Neuron (in vitro differentiated cells): ENCODE measurements at regions not wholly inside any gene's neighbourhood (a gene's known extent, or its start where the extent isn't known, plus 50 kb on each side); places are given as distances from the start of the nearest gene placed in this dataset.
"Not testable (repeated sequence)": the region's sequence is repeated elsewhere in the genome, so short reads cannot be mapped to it uniquely, and the experiment has no call there.

ENCODE experiments used
- H2AFZ ChIP-seq: one replicate; pipeline ENCODE4 v1.6.1; 2013; ENCODE audit warnings: low read depth, mild to moderate bottlenecking, inconsistent platforms, low read length, moderate library complexity
- H3K27me3 ChIP-seq: one replicate; pipeline ENCODE4 v1.6.1; 2013; ENCODE audit warnings: low read length; ENCODE audit not compliant: insufficient read depth
- H3K36me3 ChIP-seq: one replicate; pipeline ENCODE4 v1.6.1; 2013; ENCODE audit warnings: low read length; ENCODE audit not compliant: insufficient read depth
- H3K4me1 ChIP-seq: one replicate; pipeline ENCODE4 v1.6.1; 2013; ENCODE audit warnings: low read length; ENCODE audit not compliant: insufficient read depth
- H3K4me3 ChIP-seq: 2 replicates; pipeline ENCODE4 v1.5.1; 2013; ENCODE audit warnings: mild to moderate bottlenecking, low read length, moderate library complexity
- H3K9me3 ChIP-seq: one replicate; pipeline ENCODE4 v1.6.1; 2013; ENCODE audit warnings: low read length

DNA sequence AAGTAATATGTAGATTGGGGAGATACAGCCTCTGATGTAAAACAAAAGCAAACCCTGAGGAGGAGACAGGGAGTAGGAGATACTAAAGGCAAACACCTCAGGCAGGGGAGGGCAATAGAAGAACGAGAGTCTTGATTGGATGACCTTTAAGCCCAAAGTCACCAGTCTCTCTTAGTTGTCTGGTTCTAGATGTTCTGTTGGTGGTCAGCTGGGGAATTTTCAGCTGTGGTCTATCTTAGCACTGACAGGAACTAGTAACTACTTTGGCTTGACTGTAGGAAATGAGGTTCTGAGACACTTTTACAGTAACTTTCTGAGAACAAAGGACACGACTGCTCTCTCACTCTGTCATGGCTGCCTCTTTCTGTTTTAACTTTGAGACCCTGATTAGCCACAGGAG lies 290.7 kb upstream of the MIR17HG start:
- no peak overlapping the region for H3K4me3 ChIP-seq
- H3K36me3 ChIP-seq, result no peaks in the 10 kb centered on the region
- no peaks in the 10 kb centered on the region for H3K4me1 ChIP-seq
- H2AFZ ChIP-seq, result no peak overlapping the region
- H3K27me3 ChIP-seq, result no peaks in the 10 kb centered on the region
- H3K9me3 ChIP-seq, result no peaks in the 10 kb centered on the region

DNA sequence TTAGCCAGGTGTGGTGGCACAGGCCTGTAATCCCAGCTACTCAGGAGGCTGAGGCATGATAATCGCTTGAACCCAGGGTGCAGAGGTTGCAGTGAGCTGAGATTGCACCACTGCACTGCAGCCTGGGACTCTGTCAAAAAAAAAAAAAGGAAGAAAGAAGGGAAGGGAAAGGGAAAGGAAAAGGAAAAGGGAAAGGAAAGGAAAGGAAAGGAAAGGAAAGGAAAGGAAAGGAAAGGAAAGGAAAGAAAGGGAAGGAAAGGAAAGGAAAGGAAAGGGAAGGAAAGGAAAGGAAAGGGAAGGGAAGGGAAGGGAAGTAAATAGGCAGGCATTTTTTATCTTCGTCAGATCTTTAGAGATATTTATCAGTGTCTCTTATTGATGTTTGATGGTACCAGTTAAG lies 290.0 kb upstream of the MIR17HG start:
- not testable (repeated sequence) for H3K9me3 ChIP-seq, H2AFZ ChIP-seq, H3K4me1 ChIP-seq, H3K4me3 ChIP-seq, H3K27me3 ChIP-seq, H3K36me3 ChIP-seq

DNA sequence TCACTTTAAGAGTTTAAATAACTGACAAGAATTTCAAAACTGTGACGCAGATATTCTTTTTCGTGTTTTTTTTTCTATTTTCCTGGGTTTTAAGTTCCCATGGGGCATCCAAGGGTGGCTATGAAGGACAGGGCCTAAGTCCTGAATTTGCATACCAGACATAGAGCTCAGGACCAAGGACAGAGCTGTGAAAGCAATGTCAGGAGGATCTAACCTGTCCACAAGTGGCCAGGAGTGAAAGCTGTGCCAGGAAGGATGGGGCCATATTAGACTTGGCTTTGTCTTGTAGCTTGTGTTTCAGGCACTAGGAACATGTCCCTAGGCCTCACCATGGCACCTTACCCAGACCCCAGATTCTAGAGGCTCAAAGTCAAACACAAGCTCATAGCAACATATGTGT lies 289.4 kb upstream of the MIR17HG start:
- H3K4me3 ChIP-seq, result no peak overlapping the region
- no peaks in the 10 kb centered on the region for H3K9me3 ChIP-seq
- no peaks in the 10 kb centered on the region for H3K27me3 ChIP-seq
- H3K4me1 ChIP-seq, result no peaks in the 10 kb centered on the region
- no peak overlapping the region for H2AFZ ChIP-seq
- H3K36me3 ChIP-seq, result no peaks in the 10 kb centered on the region

DNA sequence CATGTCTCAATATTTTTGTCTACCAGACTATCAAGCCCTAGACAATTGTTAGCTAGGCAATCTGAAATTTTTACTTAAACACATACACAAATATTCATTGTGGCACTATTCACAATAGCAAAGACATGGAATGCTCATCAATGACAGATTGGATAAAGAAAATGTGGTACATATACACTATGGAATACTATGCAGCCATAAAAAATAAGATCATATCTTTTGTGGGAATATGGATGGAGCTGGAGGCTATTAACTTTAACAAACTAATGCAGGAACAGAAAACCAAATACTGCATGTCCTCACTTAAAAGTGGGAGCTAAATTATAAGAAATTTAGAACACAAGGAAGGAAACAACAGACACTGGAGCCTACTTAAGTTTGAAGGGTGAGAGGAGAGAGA lies 288.6 kb upstream of the MIR17HG start:
- Histone ChIP-seq H3K9me3 (no peaks in the 10 kb centered on the region), H3K4me1 (no peaks in the 10 kb centered on the region), H3K36me3 (no peaks in the 10 kb centered on the region), H2AFZ (no peak overlapping the region), H3K4me3 (no peak overlapping the region), H3K27me3 (no peaks in the 10 kb centered on the region)

DNA sequence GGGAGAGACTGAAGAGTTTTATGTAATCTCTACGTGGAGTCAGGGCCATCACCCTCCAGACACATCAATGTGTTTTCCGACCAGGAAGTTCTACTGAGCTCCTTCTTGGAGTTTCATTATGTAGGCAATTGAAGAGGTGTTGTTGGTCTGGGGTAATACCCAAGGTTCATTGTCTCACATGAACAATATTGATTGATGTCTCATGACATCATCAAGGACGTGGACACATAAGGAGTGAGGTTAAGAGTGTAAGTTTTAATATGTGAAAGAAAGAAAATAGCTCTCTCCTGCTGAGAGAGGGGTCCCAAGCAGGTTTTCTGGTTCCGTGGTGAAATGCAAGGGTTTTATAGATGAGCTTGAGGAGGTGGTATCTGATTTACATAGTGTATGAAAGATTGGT lies 280.7 kb upstream of the MIR17HG start:
- no peaks in the 10 kb centered on the region for H3K36me3 ChIP-seq
- no peak overlapping the region for H3K4me3 ChIP-seq
- H3K4me1 ChIP-seq, result no peaks in the 10 kb centered on the region
- no peaks in the 10 kb centered on the region for H3K27me3 ChIP-seq
- no peaks in the 10 kb centered on the region for H3K9me3 ChIP-seq
- no peak overlapping the region for H2AFZ ChIP-seq

DNA sequence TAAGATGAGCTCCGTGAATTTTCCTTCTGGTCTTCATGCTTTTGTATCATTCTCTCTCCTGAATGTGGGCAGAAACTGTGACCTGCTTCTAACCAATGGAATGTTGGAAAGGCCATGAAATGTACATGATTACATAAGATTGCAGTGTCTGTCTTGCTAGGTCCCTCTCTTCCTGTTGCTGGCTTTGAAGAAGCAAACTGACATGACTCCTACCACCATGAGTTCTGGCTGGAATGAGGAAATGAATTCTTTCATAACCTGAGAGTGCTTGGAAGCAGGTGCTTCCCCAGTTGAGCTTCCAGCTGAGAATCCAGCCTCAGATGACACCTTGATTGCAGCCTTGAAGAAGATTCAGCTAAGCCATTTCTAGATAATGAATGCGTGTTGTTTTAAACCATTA lies 275.0 kb upstream of the MIR17HG start:
- Histone ChIP-seq H2AFZ (no peak overlapping the region), H3K4me1 (no peaks in the 10 kb centered on the region), H3K9me3 (no peaks in the 10 kb centered on the region), H3K36me3 (no peaks in the 10 kb centered on the region), H3K4me3 (no peak overlapping the region), H3K27me3 (no peaks in the 10 kb centered on the region)

DNA sequence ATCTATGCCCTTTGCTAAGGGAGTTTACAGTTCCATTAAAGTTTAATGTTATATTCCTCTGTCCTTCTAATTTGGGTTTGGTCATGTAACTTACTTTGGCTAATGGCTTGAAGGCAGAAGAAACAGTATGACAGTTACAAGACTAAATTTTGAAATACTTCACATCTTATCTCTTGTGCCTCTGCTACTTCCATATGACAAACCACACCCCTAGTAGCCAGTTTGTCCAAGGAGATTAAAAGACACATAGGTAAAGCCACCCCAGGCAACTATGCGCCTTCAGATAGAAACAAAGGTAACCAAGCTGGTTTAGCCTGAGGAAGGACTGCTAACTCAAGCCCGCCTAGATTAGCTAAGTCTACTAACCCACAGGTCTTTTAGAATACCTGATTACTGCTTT lies 273.4 kb upstream of the MIR17HG start:
- no peaks in the 10 kb centered on the region for H3K27me3 ChIP-seq
- H3K4me3 ChIP-seq, result no peak overlapping the region
- no peaks in the 10 kb centered on the region for H3K36me3 ChIP-seq
- no peak overlapping the region for H2AFZ ChIP-seq
- H3K4me1 ChIP-seq, result no peaks in the 10 kb centered on the region
- no peaks in the 10 kb centered on the region for H3K9me3 ChIP-seq

DNA sequence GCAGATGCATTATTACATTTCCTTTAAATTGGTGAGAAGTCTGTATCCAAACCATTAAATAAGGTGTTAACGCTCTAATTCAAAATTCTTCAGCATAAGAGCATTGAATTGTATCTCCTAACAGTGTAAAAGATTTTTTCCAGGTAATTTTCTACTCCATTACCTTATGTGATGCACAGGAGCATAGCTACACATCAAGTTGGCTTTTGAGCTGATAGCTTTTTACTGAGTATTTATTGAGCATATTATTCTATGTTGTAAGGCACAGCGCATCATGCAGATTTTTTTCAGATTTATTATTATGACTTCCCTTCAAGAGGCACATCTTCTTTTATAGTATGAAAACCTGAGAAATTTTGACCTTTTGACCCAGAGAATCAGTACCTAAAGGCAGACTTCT lies 270.7 kb upstream of the MIR17HG start:
- Histone ChIP-seq H3K27me3 (no peaks in the 10 kb centered on the region), H3K36me3 (no peaks in the 10 kb centered on the region), H3K4me1 (no peaks in the 10 kb centered on the region), H3K4me3 (no peak overlapping the region), H3K9me3 (no peaks in the 10 kb centered on the region), H2AFZ (no peak overlapping the region)

DNA sequence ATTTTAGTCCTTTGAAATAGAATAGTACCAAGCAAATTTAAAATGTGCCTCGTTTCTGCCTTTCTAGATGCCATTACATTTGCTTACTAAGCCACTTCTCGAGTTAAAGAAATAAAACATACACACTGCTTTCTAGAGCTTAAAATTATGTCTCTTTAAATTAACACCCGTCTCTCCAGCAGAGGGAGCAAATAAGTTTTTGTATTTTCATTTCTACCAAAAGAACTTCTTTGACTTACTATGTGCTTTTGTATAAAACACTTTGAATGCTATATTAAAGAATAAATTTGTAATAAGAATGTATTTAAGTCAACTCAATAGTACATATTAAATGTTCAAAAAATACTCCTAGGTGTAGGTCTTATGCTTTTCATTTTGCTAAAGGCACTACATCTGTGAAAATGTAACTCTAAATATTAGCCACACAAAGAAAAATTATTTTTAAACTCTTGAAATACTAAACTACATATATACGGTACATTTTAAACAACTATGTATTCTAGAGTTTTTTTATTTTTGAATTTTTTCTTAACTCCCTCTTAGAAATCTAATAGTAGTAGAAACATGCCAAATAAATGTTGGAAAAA lies 269.3 kb upstream of the MIR17HG start:
- no peaks in the 10 kb centered on the region for H3K27me3 ChIP-seq
- no peak overlapping the region for H2AFZ ChIP-seq
- H3K9me3 ChIP-seq, result no peaks in the 10 kb centered on the region
- H3K4me1 ChIP-seq, result no peaks in the 10 kb centered on the region
- H3K36me3 ChIP-seq, result no peaks in the 10 kb centered on the region
- H3K4me3 ChIP-seq, result no peak overlapping the region

DNA sequence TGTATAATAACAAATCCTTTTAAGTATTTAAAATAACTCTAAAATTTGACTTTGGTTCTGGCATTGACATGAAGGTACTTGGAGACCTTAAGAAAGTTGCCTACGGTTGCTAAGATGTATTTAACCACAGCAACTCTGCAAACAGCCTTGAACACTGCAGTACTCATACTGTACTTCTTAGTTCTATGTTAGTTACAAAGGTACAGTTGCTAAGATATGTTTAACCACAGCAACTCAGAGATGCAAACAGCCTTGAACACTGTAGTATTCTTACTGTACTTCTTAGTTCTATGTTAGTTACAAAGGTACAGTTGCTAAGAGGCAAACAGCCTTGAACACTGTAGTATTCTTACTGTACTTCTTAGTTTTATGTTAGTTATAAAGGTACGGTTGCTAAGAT lies 268.3 kb upstream of the MIR17HG start:
- Histone ChIP-seq H3K27me3 (no peaks in the 10 kb centered on the region), H3K4me1 (no peaks in the 10 kb centered on the region)

DNA sequence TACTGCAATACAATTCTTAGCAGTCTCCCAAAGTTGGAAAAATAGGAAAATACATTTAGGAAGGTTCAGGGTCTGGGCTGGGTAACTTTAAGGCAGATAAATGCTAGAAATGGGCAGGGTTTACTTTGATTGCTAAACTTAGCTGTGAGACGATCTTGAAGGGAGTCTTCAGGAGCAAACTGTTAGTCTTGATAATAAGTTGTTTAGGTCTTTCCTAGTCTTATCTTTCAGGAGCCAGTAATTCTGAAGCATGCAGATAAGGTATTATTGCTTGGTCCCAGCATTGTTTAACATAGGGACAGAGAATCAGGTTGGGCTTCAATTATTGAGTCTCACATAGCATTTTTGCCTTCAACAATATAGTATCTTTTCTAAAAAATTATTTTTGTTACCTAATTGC lies 262.4 kb upstream of the MIR17HG start:
- H2AFZ ChIP-seq, result no peak overlapping the region
- no peaks in the 10 kb centered on the region for H3K27me3 ChIP-seq
- H3K36me3 ChIP-seq, result no peaks in the 10 kb centered on the region
- H3K9me3 ChIP-seq, result no peaks in the 10 kb centered on the region
- peaks cover 15% of the 10 kb centered on the region for H3K4me1 ChIP-seq
- H3K4me3 ChIP-seq, result no peak overlapping the region

More for the DNA sequence above, 268.3 kb upstream of the MIR17HG start:
- H3K9me3 ChIP-seq, result no peaks in the 10 kb centered on the region
- H3K36me3 ChIP-seq, result no peaks in the 10 kb centered on the region
- no peak overlapping the region for H2AFZ ChIP-seq
- no peak overlapping the region for H3K4me3 ChIP-seq

DNA sequence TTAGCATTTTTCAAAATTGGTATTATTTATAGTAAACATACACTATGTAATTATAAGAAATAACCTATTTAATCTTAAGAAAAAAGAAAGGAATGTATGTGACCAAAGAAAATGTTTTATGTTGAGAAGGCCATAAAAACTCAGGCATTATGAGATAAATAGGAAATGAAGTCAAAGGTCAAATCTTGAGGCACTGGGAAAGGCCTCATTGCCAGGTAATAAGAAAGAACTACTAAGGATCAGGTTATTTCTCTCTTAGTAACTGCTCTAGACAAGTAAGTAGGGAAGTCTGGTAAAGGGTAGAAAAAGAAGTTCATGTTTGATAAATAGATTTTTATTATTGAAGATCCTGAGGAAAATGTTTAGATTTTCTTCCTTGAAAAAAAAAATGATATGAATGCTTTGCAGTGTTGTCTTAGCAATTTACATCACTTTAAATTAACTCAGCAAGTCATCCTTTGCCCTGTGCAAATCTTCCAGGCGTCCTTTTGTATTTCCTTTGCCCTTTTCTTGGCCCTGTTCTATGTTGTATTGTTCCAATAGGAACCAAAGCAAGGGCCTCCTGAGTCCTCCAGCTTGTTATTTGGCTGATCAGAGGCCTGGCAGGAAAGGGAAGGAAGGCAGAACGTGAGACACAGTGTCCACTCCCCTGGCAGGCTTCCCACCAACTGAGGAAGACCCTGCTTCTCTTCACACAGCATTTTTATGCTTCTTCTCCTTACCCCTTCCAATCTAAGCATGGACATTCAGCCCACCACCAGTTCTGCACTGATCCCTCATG lies 260.4 kb upstream of the MIR17HG start:
- H3K9me3 ChIP-seq, result no peaks in the 10 kb centered on the region
- H3K27me3 ChIP-seq, result no peaks in the 10 kb centered on the region
- H3K4me1 ChIP-seq, result peaks cover 15% of the 10 kb centered on the region
- no peak overlapping the region for H3K4me3 ChIP-seq
- no peaks in the 10 kb centered on the region for H3K36me3 ChIP-seq
- H2AFZ ChIP-seq, result no peak overlapping the region

DNA sequence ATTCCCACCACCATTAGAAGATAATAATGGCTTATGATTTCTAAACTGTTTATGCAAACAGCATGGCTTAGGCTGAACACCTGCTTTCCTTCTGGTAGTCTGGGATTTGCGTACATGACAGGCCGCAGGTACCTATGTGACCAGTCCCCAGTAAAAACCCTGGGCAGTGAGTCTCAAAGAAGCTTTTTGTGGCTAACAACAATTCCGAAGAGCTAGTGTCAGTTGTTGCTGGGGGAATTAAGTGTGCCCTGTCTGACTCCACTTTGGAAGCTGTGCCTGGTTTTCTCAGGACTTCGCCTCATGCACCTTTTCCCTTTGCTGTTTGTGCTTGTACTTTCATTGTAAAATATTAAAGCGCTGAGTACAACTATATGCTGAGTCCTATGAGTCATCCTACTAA lies 250.2 kb upstream of the MIR17HG start:
- Histone ChIP-seq H3K4me3 (no peak overlapping the region), H3K36me3 (no peaks in the 10 kb centered on the region), H2AFZ (no peak overlapping the region), H3K9me3 (no peaks in the 10 kb centered on the region), H3K27me3 (no peaks in the 10 kb centered on the region), H3K4me1 (no peaks in the 10 kb centered on the region)

DNA sequence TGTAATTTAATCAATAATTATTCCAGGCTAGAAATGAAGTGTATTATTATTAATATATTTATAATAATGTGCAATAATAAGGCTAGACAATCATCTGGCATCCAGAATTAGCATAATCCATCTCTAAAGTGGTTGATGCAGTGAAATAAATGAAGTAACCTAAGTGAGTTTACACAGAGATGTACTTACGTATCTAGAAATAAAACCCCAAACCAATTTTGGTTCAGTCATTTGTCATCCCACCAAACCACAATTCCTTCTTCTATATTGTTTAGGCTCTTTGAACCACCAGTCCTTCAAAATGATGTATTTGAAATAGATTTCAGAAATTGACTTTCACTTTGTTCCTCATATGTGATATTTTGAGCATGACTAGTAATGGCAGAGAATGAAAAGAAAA lies 247.6 kb upstream of the MIR17HG start:
- Histone ChIP-seq H3K27me3 (no peaks in the 10 kb centered on the region), H3K4me1 (no peaks in the 10 kb centered on the region), H3K4me3 (no peak overlapping the region), H3K36me3 (no peaks in the 10 kb centered on the region), H3K9me3 (no peaks in the 10 kb centered on the region), H2AFZ (no peak overlapping the region)
